Neutrophil (primary cell): ENCODE measurements at regions not wholly inside any gene's neighbourhood (a gene's known extent, or its start where the extent isn't known, plus 50 kb on each side); places are given as distances from the start of the nearest gene placed in this dataset.

Experiments used
- H3K27ac ChIP-seq: fragments of 200-600 bp; sonication (generic); 2 replicates; pipeline ENCODE4 v1.5.1; 2016; ENCODE audit warnings: mild to moderate bottlenecking, moderate library complexity
- H3K27me3 ChIP-seq: fragments of 200-600 bp; sonication (generic); 2 replicates; pipeline ENCODE4 v1.6.0; 2016; ENCODE audit warnings: mild to moderate bottlenecking
- H3K36me3 ChIP-seq: fragments of 200-600 bp; sonication (generic); 2 replicates; pipeline ENCODE4 v1.5.1; 2017
- H3K4me1 ChIP-seq, 2 experiments: fragments of 200-600 bp in 1 of 2; sonication (generic) in 1 of 2; 1 replicate in 1 of 2; 2 replicates in 1 of 2; pipeline versions ENCODE4 v1.5.1 to v1.6.1; 2013 to 2016; ENCODE audit warnings: low read depth in 1 of 2, low read length in 1 of 2, mild to moderate bottlenecking in 1 of 2, moderate library complexity in 1 of 2; ENCODE audit not compliant: control insufficient read depth in 1 of 2, insufficient read depth in 1 of 2
- H3K4me3 ChIP-seq, 2 experiments: fragments of 200-600 bp in 1 of 2; sonication (generic) in 1 of 2; 1 replicate in 1 of 2; 2 replicates in 1 of 2; pipeline ENCODE4 v1.5.1; 2013 to 2016; ENCODE audit warnings: low read depth in 1 of 2, low read length in 1 of 2, mild to moderate bottlenecking in 1 of 2, moderate library complexity in 1 of 2
- H3K9me3 ChIP-seq: fragments of 200-600 bp; sonication (generic); 2 replicates; pipeline ENCODE4 v1.5.1; 2016
- CTCF ChIP-seq: fragments of 200-600 bp; sonication (generic); IDR thresholded peaks from 2 replicates; pipeline ENCODE4 v1.5.1; 2016; ENCODE audit warnings: antibody characterized with exemption

- H3K9me3 ChIP-seq: no peaks in the 10 kb centered on the region
- H3K4me1 ChIP-seq: no peaks in the 10 kb centered on the region
- H3K36me3 ChIP-seq: no peaks in the 10 kb centered on the region
- H3K27me3 ChIP-seq: no peaks in the 10 kb centered on the region
- no peak overlapping the region for H3K4me3 ChIP-seq
- H3K27ac ChIP-seq: no peak overlapping the region
- TF ChIP-seq CTCF: peak; percentile 74
These were observed 86.5 kb upstream of the KCNJ15 start for GRCh38 chr21:38170283-38170682.

DNA sequence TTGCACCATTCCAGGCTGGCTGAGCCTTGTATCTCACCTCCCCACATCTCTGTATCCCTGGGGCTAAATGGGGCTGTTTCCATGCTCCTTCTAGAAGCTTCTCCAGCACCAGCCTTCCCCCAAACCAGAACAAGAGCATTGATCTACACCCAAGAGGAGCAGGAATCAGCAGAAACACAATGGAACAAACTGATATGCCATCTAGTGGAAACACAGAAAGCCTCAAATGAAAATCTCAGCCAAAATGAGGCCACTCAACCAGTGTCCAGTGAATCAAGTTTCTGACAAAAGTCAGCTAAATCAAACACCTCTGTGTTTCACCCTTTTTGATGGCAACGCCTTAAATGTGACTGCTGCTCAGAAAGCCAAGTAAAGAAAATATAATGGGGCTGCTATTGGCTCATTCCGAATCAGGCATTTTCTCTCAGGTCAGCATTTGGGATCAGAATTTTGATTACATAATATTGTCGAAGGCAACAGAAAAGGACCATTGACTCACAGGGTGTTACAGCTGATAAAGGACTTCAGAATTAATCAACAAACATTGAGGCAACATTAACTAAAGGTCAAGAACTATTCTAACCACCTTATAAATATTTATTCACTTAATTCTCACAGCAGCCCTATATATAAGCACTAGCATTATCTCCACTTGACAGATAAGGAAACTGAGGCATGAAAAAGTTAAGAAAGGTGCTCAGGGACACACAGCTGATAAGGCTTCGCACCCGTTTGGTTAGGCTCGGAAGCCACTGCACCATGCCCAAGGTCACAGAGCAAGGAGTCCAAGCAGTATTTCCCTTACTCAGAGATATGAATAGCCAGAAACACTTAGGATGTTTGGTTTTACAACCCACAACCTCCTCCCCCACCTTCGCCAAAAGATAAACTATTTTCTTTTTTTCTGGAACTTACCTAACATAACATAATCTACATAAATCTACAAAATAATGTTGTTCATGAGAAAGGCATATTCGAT lies 85.8 kb upstream of the KCNJ15 start:
- no peak for TF ChIP-seq CTCF
- no peak overlapping the region for H3K4me3 ChIP-seq
- no peaks in the 10 kb centered on the region for H3K9me3 ChIP-seq
- H3K27me3 ChIP-seq: no peaks in the 10 kb centered on the region
- H3K27ac ChIP-seq: no peak overlapping the region
- H3K36me3 ChIP-seq: no peaks in the 10 kb centered on the region
- no peaks in the 10 kb centered on the region for H3K4me1 ChIP-seq

- no peaks in the 10 kb centered on the region for H3K36me3 ChIP-seq
- TF ChIP-seq CTCF: no peak
- H3K4me1 ChIP-seq: no peaks in the 10 kb centered on the region
- H3K4me3 ChIP-seq: no peak overlapping the region
- no peaks in the 10 kb centered on the region for H3K9me3 ChIP-seq
- no peak overlapping the region for H3K27ac ChIP-seq
- H3K27me3 ChIP-seq: no peaks in the 10 kb centered on the region
These were observed 85.0 kb upstream of the KCNJ15 start for GRCh38 chr21:38171723-38172344.

DNA sequence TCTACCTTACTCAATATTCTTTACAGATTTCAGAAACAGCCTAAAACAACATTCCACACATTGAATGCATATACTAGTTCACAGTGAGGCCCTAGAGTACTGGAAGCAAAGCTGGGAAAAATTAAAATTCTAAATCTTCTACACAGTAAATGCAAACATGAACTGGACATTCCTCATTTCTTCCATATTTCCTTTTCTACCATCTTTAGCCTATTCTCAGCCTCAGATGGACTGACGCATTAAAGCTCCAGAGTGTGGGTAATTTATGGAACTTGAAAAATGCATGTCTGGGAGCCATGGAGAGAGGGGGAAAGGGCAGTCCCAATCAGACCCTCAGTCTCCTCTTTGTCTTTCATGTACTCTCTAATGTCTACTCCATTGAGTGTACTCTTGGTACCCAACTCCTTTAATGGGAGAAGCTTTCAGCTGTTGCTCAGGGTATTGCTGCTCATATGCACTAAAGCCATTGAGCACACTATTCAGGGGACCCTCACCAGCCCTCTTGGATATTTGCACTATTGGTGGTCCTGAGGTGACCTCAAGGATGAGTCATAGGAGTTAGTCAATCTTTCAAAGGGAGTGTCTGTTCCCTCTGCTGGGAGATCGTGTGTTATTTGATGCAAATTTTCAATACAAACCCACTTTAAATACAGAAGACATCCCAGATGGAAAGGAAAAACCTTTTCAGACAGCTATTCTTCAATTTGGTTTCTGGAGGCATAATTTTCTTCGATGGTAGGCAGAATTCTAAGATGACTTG lies 83.3 kb upstream of the KCNJ15 start:
- Histone ChIP-seq H3K36me3 (no peaks in the 10 kb centered on the region), H3K4me3 (no peak overlapping the region), H3K27me3 (no peaks in the 10 kb centered on the region), H3K27ac (no peak overlapping the region), H3K4me1 (peaks cover 0 to 5% of the 10 kb centered on the region in 2 experiments), H3K9me3 (no peaks in the 10 kb centered on the region)
- TF ChIP-seq CTCF: no peak

DNA sequence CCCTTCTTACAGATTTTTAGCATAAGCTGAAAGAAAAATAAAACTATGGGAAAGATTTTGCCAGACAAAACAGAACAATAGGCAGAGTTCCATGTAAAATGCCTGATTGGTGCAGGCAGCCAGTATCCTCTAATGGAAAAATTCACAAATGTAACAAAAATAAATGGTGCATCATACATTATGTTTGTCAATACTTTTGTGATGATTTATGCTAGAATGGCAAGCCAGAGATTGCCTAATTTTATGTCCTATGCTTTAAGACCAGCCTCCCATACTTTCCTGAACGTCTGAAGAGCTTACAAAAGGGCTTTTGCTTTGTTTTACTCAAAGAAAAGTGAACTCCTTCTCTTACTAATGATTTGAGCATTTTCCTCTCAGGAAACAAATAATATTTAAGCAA lies 81.5 kb upstream of the KCNJ15 start:
- Histone ChIP-seq H3K36me3 (no peaks in the 10 kb centered on the region), H3K4me1 (peaks cover 0 to 5% of the 10 kb centered on the region in 2 experiments), H3K4me3 (no peak overlapping the region), H3K27ac (no peak overlapping the region), H3K27me3 (no peaks in the 10 kb centered on the region), H3K9me3 (no peaks in the 10 kb centered on the region)
- TF ChIP-seq CTCF: no peak
